GM18511 (cell line): ENCODE measurements at regions not wholly inside any gene's neighbourhood (a gene's known extent, or its start where the extent isn't known, plus 50 kb on each side); places are given as distances from the start of the nearest gene placed in this dataset.

ENCODE experiments used
- ATAC-seq: cut with Tn5 transposase; IDR thresholded peaks from one replicate; pipeline ENCODE4 v1.9.1; 2021; ENCODE audit warnings: mild to moderate bottlenecking, moderate library complexity; ENCODE audit not compliant: unreplicated experiment

GRCh38 chr18:76647322-76647721, 152.3 kb upstream of the ZNF516 start:
- ATAC-seq = no peak

GRCh38 chr18:76644580-76644979, 149.5 kb upstream of the ZNF516 start:
- ATAC-seq = no peak

GRCh38 chr18:76643996-76644395, 149.0 kb upstream of the ZNF516 start:
- ATAC-seq = no peak

GRCh38 chr18:76643199-76643598, 148.2 kb upstream of the ZNF516 start:
- no peak for ATAC-seq

- ATAC-seq = no peak
Observed at GRCh38 chr18:76640438-76640837, 145.4 kb upstream of the ZNF516 start.

- no peak for ATAC-seq
Observed at GRCh38 chr18:76634564-76634963, 139.5 kb upstream of the ZNF516 start.

DNA sequence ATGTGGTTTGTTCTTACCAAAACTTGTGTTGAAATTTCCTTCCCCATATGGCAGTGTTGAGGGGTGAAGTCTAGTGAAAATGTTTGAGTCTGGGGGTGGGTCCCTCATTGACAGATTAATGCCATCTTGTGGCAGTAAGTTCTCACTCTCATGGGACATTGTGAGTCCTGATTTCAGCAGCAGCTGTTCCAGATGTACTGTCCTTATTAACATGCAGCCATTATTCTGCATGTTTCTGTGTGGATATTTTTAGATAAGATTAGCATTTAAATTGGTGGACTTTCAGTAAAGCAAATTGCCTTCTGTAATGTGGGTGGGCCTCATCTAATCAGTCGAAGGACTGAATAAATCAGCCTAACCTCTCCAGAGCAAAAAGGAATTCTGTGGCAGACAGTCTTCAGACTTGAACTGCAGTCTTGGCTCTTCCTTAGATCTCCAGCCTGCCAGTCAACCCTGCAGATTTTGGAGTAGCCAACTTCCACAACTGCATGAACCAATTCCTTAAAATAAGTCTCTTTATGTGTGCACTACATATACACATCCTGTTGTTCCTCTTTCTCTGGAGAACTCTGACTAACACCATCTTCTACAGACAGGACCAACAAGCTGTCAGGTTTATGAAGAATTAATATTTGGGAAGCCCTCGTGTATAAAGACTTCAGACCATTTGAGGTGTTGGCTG, 138.7 kb upstream of the ZNF516 start:
- no peak for ATAC-seq

DNA sequence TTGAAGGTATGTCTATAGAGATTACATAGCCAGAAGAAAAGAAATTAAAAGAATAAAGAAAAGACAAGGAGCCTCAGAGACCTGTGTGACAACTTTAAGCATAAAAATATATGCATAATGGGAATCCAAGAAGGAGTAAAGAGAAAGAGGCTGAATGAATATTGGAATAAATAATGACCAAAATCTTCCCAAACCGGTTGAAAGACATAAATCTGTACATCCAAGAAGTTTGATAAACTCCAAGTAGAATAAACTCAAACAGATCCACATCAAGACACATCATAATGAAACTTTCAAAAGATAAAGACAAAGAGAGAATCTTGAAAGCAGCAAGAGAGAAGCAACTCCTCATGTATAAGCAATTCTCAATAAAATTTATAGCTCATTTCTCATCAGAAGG, 132.4 kb upstream of the ZNF516 start:
- ATAC-seq = no peak

- no peak for ATAC-seq
Observed at GRCh38 chr18:76626991-76627390, 131.9 kb upstream of the ZNF516 start.

GRCh38 chr18:76622651-76623050, 127.6 kb upstream of the ZNF516 start:
- no peak for ATAC-seq

DNA sequence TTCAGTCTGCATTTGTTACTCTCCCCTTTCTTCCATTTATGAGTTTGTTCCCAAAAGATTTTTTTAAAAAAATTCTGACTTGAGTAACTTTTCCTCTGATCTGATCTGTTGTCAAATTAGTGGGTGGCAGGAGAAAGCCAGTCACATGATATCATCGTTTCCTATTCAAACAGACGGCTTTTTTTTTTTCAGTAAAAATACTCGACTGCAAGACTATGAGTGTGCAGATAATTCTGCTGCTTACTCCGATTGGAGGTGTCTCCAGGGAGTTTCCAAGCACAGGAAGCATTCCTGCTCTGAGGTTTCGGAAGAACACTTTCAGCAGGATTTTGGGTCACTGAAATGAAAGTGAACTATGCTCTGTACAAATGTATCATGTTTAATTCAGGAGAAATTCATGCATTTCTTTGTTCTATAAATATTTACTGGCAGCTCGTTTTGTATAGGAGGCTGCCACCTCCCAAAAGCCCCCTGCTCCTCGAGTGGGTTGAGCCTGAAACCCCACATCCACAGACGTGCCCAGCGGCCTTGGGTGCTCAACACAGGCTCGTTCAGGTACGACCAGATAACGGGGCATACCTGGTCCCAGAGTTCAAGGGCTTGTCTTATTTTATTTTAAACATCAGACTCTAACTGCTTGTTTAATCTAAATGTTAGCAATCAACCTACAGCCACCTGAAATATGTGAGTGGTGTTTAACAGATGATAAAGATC, 126.9 kb upstream of the ZNF516 start:
- ATAC-seq = no peak

- no peak for ATAC-seq
Observed at GRCh38 chr18:76621226-76621625, 126.2 kb upstream of the ZNF516 start.

DNA sequence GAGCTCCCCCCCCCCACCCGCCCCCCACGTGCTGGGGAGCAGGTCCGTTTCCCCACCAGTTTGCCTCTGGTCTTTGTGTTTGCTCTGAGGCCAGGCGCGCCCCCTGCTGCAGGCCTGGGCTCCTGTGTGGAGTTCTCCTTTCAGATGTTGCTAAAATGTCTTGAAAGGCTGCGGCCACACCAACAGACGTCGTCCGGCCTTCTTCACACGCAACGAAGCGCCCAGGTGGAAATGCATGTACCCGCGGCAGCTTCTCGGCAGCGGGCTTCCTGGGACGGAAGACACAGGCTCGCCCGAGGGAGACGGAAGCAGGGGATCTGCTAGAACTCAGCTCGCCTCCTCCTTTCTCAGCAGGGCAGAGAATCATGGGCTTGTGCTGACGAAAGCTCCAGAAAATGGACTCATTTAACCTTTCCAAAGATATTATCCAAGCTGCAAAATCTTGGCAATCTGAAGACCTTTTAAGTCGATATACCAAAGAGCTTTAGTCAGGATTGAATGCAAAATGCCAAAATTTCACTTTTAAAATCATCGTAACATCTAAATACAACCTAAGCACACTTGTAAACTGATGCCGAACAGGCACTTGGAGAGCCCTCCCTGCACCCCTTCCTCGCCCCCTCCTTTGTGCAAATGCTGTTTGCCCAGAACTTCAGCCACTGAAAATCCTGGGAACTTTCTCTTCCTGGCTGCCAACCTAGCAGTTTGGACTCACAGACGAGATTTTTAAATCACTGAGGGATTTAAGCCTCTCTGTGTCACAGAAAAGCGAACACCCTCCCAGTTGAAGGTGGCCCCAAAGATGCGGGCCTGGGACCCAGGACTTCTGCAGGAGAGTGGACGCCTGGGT, 125.5 kb upstream of the ZNF516 start:
- peak; percentile 97 for ATAC-seq

GRCh38 chr18:76619621-76620315, 124.7 kb upstream of the ZNF516 start:
- ATAC-seq = peak; percentile 32

DNA sequence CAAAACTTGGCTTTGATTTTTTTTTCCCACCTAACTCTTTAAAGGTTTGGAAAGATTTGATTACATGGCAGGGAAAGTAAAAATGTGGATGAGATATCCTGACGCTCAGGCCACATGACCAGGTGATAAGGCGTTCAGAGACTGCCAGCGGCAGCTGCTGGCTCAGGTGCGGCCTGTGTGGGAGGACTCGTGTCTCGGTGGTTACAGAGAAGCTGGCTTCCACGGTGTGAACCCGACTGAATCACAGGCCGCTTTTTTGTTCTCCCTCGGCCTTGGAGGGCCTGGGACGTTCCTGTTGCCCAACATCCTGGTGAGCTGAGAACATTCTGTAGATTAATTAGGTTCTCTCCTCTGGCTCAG, 124.2 kb upstream of the ZNF516 start:
- ATAC-seq = no peak

- no peak for ATAC-seq
Observed at GRCh38 chr18:76618721-76619120, 123.7 kb upstream of the ZNF516 start.

DNA sequence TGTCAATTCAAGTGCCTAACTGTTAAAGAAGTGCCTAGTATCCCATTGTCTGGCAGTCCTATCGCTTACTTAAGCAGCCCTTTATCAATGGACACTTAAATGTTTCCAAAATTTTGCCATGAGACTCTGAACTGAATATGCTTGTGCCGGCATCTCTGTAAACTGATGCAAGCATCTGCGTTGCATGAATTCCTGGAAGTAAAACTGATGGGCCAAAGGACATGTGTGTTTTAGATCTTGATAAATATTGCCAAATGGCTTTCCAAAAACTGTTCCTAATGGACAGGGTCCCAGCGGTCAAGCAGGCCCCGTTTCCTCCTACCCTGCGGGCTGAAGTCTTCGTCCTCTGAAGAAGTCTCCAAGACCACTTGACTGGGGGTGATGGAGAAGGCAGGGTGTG, 121.3 kb upstream of the ZNF516 start:
- ATAC-seq = no peak

DNA sequence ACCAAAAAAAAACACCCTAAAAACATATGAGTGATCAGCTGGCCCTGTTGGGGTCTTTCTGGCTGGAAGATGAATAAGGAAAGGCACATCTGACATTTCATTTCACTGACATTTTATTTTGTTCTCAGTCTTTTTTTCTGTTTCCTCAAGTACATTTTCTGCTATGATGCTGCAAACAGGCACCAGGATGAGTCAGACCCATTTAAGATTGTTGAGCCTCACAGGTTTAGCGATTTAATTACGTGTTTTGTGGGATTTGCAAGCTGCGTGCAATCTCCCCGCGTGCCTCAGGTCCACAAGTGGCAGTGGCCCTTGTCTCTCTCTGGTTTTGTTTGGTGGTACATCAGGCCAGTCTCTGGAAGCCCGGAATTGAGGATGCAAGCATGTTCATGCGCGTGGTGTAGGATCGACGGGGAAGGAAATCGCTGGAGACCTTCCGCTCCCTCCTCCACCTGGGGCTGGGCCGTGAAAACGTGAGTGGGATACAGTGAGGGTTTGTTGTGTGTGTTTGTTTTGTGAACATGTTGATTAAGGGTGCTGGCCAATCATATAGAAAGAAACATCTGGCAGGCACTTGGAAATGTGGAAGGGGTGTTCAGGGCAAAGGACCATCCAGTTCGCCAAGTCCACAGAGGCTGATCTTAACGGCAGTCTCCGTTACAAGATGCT, 120.2 kb upstream of the ZNF516 start:
- ATAC-seq = no peak

GRCh38 chr18:76613755-76614120, 118.7 kb upstream of the ZNF516 start:
- ATAC-seq = no peak

GRCh38 chr18:76613053-76613754, 118.2 kb upstream of the ZNF516 start:
- ATAC-seq = no peak
